HG03457 (cell line): ENCODE measurements at regions not wholly inside any gene's neighbourhood (a gene's known extent, or its start where the extent isn't known, plus 50 kb on each side); places are given as distances from the start of the nearest gene placed in this dataset.
"Not testable (repeated sequence)": the region's sequence is repeated elsewhere in the genome, so short reads cannot be mapped to it uniquely, and the experiment has no call there.

Source experiments
- ATAC-seq: cut with Tn5 transposase; IDR thresholded peaks from one replicate; pipeline ENCODE4 v1.9.1; 2021; ENCODE audit warnings: moderate number of reproducible peaks; ENCODE audit not compliant: unreplicated experiment

GRCh38 chr6:23823421-23823820 lies 302.6 kb upstream of the NRSN1 start:
- ATAC-seq: no peak

GRCh38 chr6:23826572-23826971 lies 299.4 kb upstream of the NRSN1 start:
- no peak for ATAC-seq

GRCh38 chr6:23828861-23829260 lies 297.2 kb upstream of the NRSN1 start:
- no peak for ATAC-seq

DNA sequence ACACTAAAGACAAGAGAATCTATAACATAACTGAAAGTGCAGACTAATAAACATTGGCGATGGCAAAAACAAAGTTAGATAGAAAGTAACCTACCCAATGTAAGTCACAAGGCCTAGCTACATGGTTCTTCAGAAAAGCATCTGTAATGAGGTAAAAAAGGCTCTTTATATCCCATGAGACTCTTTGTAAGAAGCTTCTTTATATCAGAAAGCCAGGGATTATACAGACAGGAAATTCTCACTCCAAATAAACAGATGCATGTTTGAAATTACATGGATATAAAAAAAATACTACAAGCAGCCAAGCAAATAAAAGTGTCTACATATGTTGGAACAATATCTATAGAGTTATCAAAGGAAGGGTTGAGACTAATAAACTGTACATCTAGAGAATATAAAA lies 284.9 kb upstream of the NRSN1 start:
- ATAC-seq: no peak

DNA sequence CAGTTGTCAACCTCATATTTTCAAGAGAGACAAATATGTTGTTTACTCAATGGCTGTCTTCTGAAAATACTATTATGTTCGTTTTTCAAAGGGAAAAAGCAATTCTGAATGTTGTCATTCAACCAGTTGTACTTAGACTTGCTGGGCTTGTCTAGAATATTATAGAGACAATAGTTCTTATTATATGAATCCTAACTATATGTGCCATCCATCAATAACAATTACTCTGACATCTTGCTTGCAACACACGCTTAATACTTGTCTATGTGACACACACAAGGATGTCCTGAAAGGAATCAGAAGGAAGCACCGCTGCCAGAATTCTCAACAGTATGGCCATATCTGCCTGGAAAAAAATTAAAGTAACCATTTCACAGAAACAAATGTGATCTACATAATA lies 283.3 kb upstream of the NRSN1 start:
- no peak for ATAC-seq

- no peak for ATAC-seq
These were observed 274.5 kb upstream of the NRSN1 start for GRCh38 chr6:23851522-23851921.

GRCh38 chr6:23853566-23854133 lies 272.4 kb upstream of the NRSN1 start:
- ATAC-seq: not testable (repeated sequence)

DNA sequence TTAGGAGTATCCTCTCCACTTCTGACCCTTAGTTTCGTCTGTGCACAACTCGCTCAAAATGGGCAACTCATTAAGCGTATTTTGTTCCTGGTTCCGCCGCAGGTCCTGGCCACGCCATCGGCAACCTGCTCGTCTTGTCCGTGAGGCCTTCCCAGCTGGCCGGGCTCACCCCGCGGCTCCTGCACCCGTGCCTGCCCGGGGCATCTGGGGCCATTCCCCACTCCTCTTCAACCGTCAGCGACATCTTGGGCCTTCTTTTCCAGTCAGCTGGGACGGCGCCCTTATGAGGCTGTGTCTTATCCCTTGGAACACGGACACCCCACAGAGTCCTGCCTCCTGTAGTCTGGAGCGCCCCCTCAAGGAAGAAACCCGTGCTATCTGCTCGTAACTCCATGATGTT lies 271.9 kb upstream of the NRSN1 start:
- ATAC-seq: not testable (repeated sequence)

DNA sequence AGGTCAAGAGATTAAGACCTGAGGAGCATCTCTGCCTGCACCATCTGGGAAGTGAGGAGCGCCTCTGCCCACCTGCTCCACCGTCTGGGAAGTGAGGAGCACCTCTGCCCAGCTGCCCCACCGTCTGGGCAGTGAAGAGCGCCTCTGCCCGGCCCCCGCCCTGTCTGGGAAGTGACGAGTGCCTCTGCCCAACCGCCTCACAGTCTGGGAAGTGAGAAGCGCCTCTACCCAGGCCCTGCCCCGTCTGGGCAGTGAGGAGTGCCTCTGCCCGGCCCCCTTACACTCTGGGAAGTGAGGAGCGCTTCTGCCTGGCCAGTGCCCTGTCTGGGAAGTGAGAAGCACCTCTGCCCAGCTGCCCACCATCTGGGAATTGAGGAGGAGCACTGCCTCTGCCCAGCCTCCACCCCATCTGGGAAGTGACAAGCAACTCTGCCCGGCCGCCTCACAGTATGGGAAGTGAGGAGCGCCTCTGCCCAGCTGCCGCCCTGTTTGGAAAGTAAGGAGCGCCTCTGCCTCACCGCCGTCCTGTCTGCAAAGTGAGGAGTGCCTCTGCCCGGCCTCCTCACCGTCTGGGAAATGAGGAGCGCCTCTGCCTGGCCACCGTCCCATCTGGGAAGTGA lies 270.4 kb upstream of the NRSN1 start:
- no peak for ATAC-seq

DNA sequence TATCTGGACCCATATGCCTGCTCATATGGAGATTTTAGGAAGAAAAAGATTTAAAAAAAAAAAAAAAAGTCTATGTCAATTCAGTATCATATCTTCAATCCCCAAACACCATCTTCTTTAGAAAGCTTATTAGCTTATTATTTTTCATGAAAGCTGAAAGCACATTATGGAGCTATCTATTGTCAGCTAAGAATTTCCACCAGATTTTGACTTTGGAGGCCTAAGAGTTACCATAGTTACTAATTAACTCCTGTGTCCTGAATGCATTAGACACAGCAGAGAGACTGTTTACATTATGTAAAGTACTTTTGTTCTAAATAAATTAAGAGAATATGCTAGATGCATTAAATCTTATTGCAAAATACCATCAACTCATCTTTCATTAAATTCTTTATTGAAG lies 255.5 kb upstream of the NRSN1 start:
- ATAC-seq: no peak

GRCh38 chr6:23873161-23873560 lies 252.9 kb upstream of the NRSN1 start:
- ATAC-seq: no peak

GRCh38 chr6:23875006-23875405 lies 251.0 kb upstream of the NRSN1 start:
- ATAC-seq: no peak

GRCh38 chr6:23879816-23880215 lies 246.2 kb upstream of the NRSN1 start:
- no peak for ATAC-seq

GRCh38 chr6:23890543-23891227 lies 235.3 kb upstream of the NRSN1 start:
- ATAC-seq: no peak

GRCh38 chr6:23905133-23905815 lies 220.7 kb upstream of the NRSN1 start:
- no peak for ATAC-seq

- no peak for ATAC-seq
These were observed 215.6 kb upstream of the NRSN1 start for GRCh38 chr6:23910420-23910819.

DNA sequence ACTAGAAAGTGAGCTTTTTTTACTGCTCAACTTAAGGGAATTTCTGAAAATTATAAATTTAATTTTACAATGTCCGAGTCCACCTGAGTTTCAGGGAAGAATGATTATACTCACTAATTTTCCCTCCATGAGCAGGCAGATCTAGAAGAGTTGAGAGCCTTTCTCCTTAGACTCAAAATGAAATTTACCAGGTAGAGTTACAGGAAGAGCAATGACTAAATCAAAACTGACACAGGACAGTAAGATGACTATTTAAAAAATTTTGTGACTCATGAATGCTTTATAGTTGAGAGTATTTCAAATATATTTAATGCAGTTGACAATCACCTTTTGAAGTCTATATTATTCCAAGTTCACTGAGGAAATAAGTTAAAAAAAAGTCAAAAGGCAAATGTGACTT lies 198.1 kb upstream of the NRSN1 start:
- ATAC-seq: no peak

- no peak for ATAC-seq
These were observed 196.8 kb upstream of the NRSN1 start for GRCh38 chr6:23929201-23929600.

- no peak for ATAC-seq
These were observed 185.5 kb upstream of the NRSN1 start for GRCh38 chr6:23940466-23940865.

DNA sequence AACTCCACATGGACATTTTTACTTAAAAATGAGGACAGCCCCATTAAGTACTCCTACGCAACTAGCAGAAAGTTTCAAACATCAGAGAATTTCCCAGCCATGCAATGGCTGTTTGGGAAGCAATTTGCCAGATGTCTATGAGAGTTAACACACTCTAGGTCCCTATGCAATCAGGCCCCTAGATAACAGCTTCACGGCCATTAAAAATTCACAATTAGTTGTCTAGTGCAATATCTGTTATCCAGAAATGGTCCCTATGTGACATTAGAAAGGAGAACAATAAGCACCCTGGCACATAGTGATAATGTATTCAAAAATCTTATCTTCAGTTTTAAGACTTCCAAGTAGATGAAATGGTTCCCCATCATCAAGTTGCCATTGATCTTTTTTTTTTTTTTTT lies 174.3 kb upstream of the NRSN1 start:
- no peak for ATAC-seq

GRCh38 chr6:23952245-23952644 lies 173.8 kb upstream of the NRSN1 start:
- no peak for ATAC-seq

- no peak for ATAC-seq
These were observed 172.0 kb upstream of the NRSN1 start for GRCh38 chr6:23953976-23954375.
